ENCODE measurements at regions not wholly inside any gene's neighbourhood (a gene's known extent, or its start where the extent isn't known, plus 50 kb on each side); places are given as distances from the start of the nearest gene placed in this dataset.

- no peak for TF ChIP-seq EZH2 (IDR thresholded peaks at IDR 0.05; ENCODE audit: low read length)
- no peak for TF ChIP-seq CTCF (optimal IDR thresholded peaks at IDR 0.05 in 1 of 3, IDR thresholded peaks at IDR 0.05 in 1 of 3, conservative IDR thresholded peaks at IDR 0.05 in 1 of 3; ENCODE audit: extremely low read depth in 1 of 3, insufficient read depth in 2 of 3, low read length in 3 of 3)
- dilution Hi-C loops (cut with MboI; ENCODE audit: extremely low pct_ligation_motif_present, low sequenced_read_pairs), result no loop called here
- H3K4me1 ChIP-seq (ENCODE audit: control insufficient read depth, extremely low read depth, insufficient read depth, low read length), result peaks cover 20% of the 10 kb centered on the region
These were observed 201.2 kb upstream of the DDHD1 start for GRCh38 chr14:53354336-53354735.

GRCh38 chr14:53350866-53351265 lies 197.7 kb upstream of the DDHD1 start:
- H2AFZ ChIP-seq (ENCODE audit: control insufficient read depth, low read length), result no peak overlapping the region
- no peaks in the 10 kb centered on the region for H4K20me1 ChIP-seq (ENCODE audit: control insufficient read depth, extremely low read depth, insufficient read depth, low read length)
- no peak for DNase-seq (ENCODE audit: low read depth, low spot score)
- H3K4me1 ChIP-seq (ENCODE audit: control insufficient read depth, extremely low read depth, insufficient read depth, low read length), result peaks cover 13% of the 10 kb centered on the region
- no peak overlapping the region for H3K9ac ChIP-seq (ENCODE audit: control insufficient read depth, extremely low read depth, insufficient read depth, low read length)
- no peaks in the 10 kb centered on the region for H3K27me3 ChIP-seq (ENCODE audit: control insufficient read depth, extremely low read depth, insufficient read depth, low read length)
- H3K27ac ChIP-seq (ENCODE audit: control insufficient read depth, insufficient read depth, low read length), result no peak overlapping the region
- dilution Hi-C loops (cut with MboI; ENCODE audit: extremely low pct_ligation_motif_present, low sequenced_read_pairs), result no loop called here
- no peak overlapping the region for H3K4me2 ChIP-seq (ENCODE audit: control insufficient read depth, extremely low read depth, insufficient read depth, low read depth, low read length)
- TF ChIP-seq CTCF (optimal IDR thresholded peaks at IDR 0.05 in 1 of 3, IDR thresholded peaks at IDR 0.05 in 1 of 3, conservative IDR thresholded peaks at IDR 0.05 in 1 of 3; ENCODE audit: extremely low read depth in 1 of 3, insufficient read depth in 2 of 3, low read length in 3 of 3) (no peak), EZH2 (IDR thresholded peaks at IDR 0.05; ENCODE audit: low read length) (no peak)
- H3K36me3 ChIP-seq (ENCODE audit: control insufficient read depth in 2 of 2, extremely low read depth in 1 of 2, insufficient read depth in 2 of 2, low read length in 2 of 2), result no peaks in the 10 kb centered on the region
- no peaks in the 10 kb centered on the region for H3K79me2 ChIP-seq (ENCODE audit: control insufficient read depth, insufficient read depth, low read length)
- no peaks in the 10 kb centered on the region for H3K9me1 ChIP-seq (ENCODE audit: control insufficient read depth, extremely low read depth, insufficient read depth, low read length)
- no peak overlapping the region for H3K4me3 ChIP-seq (ENCODE audit: control insufficient read depth in 2 of 3, extremely low read depth in 1 of 3, insufficient read depth in 2 of 3, low read depth in 1 of 3, low read length in 3 of 3)
- H3K9me3 ChIP-seq (ENCODE audit: control insufficient read depth, low read depth, low read length), result no peaks in the 10 kb centered on the region
- no peak for FAIRE-seq

More at GRCh38 chr14:53354336-53354735, 201.2 kb upstream of the DDHD1 start:
- DNase-seq (ENCODE audit: low read depth, low spot score), result no peak
- FAIRE-seq, result no peak
- Histone ChIP-seq H3K9me1 (ENCODE audit: control insufficient read depth, extremely low read depth, insufficient read depth, low read length) (no peaks in the 10 kb centered on the region), H3K4me2 (ENCODE audit: control insufficient read depth, extremely low read depth, insufficient read depth, low read depth, low read length) (no peak overlapping the region), H3K36me3 (ENCODE audit: control insufficient read depth in 2 of 2, extremely low read depth in 1 of 2, insufficient read depth in 2 of 2, low read length in 2 of 2) (no peaks in the 10 kb centered on the region), H3K4me3 (ENCODE audit: control insufficient read depth in 2 of 3, extremely low read depth in 1 of 3, insufficient read depth in 2 of 3, low read depth in 1 of 3, low read length in 3 of 3) (no peak overlapping the region), H4K20me1 (ENCODE audit: control insufficient read depth, extremely low read depth, insufficient read depth, low read length) (no peaks in the 10 kb centered on the region), H3K9me3 (ENCODE audit: control insufficient read depth, low read depth, low read length) (no peaks in the 10 kb centered on the region), H2AFZ (ENCODE audit: control insufficient read depth, low read length) (no peak overlapping the region), H3K27me3 (ENCODE audit: control insufficient read depth, extremely low read depth, insufficient read depth, low read length) (no peaks in the 10 kb centered on the region), H3K9ac (ENCODE audit: control insufficient read depth, extremely low read depth, insufficient read depth, low read length) (no peak overlapping the region), H3K79me2 (ENCODE audit: control insufficient read depth, insufficient read depth, low read length) (no peaks in the 10 kb centered on the region), H3K27ac (ENCODE audit: control insufficient read depth, insufficient read depth, low read length) (no peak overlapping the region)

Measured in keratinocyte (primary cell).